ENCODE measurements at regions not wholly inside any gene's neighbourhood (a gene's known extent, or its start where the extent isn't known, plus 50 kb on each side); places are given as distances from the start of the nearest gene placed in this dataset.

DNA sequence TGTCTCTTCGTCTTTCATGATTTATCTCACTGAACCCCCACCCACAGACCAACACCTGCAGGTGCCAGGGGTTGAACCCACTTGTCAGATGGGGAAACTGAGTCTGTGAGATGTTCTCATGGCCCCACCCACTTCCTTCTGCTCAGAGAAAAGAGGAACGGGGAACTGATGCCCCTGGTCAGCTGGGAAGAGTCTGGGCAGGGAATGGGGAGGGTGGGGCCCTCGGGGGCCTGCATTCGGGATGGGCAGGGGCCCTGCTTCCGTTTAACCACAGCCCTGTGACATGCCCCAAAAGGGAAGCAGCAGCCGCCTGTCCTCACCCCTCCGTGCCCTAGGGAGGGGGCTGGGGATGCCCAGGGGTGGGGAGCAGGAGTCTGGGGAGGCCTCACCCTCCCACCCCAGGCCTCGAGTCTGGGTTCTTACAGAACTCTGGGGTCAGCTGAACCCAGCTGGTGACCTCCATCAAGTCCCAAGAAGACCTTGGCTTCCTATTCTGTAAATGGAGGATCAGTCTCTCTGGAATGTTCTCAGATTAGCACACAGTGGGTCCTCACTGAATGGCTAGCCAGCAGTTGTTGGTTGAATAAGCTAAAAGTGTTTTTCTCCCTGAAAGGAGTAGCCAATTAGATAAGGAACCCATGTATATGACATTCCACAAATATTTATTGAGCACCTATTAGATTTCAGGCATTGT, 81.5 kb downstream of the CEBPB start:
- TF ChIP-seq, protein P1, sequence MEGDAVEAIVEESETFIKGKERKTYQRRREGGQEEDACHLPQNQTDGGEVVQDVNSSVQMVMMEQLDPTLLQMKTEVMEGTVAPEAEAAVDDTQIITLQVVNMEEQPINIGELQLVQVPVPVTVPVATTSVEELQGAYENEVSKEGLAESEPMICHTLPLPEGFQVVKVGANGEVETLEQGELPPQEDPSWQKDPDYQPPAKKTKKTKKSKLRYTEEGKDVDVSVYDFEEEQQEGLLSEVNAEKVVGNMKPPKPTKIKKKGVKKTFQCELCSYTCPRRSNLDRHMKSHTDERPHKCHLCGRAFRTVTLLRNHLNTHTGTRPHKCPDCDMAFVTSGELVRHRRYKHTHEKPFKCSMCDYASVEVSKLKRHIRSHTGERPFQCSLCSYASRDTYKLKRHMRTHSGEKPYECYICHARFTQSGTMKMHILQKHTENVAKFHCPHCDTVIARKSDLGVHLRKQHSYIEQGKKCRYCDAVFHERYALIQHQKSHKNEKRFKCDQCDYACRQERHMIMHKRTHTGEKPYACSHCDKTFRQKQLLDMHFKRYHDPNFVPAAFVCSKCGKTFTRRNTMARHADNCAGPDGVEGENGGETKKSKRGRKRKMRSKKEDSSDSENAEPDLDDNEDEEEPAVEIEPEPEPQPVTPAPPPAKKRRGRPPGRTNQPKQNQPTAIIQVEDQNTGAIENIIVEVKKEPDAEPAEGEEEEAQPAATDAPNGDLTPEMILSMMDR (IDR thresholded peaks at IDR 0.05; ENCODE audit: low read depth, low read length): no peak
- no peaks in the 10 kb centered on the region for H3K27me3 ChIP-seq (ENCODE audit: insufficient read depth, low read depth, severe bottlenecking)
- H3K36me3 ChIP-seq: no peaks in the 10 kb centered on the region
- no peak for DNase-seq
- H3K9me3 ChIP-seq (ENCODE audit: severe bottlenecking): no peaks in the 10 kb centered on the region
- no peak overlapping the region for H3K4me3 ChIP-seq (ENCODE audit: low read depth, low read length)
- H3K27ac ChIP-seq: no peak overlapping the region

DNA sequence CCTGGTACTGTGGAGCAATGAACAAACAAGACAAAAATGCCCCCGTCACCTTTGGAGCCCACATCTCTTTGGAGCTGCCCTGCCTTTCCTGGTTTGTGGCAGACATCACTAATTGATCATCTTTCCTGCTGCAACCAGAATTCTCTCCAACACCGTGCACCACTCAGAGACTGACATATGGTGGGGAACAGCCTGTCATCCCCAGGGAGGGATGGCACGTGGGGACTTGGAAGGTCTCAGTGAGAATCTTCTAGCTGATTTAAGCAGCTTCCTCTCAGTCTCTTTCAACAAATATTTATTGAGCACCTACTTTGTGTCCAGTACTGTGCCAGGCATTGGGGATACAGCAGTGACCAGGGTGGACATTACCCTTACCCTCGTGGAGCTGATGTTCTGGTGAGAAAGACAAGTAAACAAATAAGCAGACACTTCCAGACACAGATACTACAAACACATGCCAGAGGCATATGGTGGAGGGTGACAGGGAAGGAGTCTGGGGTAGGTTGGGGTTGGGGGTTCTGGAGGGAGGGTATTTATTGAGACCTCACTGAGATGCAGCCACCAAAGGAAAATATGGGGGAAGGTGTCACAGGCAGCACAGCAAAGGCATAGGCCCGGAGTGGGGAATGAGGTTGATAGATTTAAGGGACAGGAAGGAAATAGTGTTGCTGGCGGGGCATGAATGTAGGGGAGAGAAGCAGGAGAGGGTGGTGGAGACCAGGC, 82.3 kb downstream of the CEBPB start:
- Histone ChIP-seq H3K27ac (no peak overlapping the region), H3K27me3 (ENCODE audit: insufficient read depth, low read depth, severe bottlenecking) (no peaks in the 10 kb centered on the region), H3K4me3 (ENCODE audit: low read depth, low read length) (no peak overlapping the region), H3K9me3 (ENCODE audit: severe bottlenecking) (no peaks in the 10 kb centered on the region), H3K36me3 (no peaks in the 10 kb centered on the region)
- DNase-seq: no peak
- TF ChIP-seq, protein P1 (IDR thresholded peaks at IDR 0.05; ENCODE audit: low read depth, low read length): no peak

DNA sequence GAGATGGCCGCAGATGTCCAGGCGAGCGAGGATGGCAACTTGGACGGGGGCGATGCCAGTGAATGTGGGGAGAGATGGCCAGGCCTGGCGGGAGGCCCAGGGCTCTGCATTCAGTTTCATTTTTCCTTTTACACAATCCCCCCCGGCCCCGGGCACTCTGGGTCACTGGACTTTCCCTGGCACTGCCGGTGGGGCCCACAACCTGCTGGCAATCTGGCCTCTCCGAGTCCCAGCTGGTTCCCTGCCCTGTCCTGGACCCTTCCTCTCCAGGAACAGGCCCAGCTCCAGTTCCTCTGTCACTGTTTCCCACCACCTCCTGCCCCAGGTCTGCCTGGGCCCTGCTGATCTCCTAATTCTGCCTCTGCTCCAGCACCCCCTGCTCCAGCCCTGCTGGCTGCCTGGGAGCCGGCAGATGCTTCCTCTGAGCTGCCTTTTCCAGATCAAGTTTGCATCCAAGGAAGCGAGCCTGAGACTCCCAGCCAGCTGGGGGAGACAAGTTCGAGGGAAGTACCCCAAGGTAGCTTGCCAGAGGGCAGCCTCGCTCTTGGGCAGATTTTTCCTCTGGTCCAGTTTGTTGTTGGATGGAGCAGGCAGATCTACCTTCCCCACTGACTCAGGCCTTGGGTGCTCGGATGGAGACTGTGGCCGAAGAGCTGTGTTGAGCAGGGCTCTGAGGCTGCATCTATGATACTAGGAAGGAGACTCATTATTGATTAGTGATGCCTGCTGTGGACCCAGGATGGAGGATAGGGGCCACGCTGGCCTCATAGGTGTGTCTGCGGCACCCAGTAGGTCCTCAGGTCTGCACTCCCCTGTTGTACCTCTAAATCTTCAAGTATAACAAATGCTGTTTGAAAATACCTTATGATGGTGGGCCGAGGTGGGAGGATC, 83.2 kb downstream of the CEBPB start:
- Histone ChIP-seq H3K27me3 (ENCODE audit: insufficient read depth, low read depth, severe bottlenecking) (no peaks in the 10 kb centered on the region), H3K36me3 (no peaks in the 10 kb centered on the region), H3K4me3 (ENCODE audit: low read depth, low read length) (no peak overlapping the region), H3K27ac (no peak overlapping the region), H3K9me3 (ENCODE audit: severe bottlenecking) (no peaks in the 10 kb centered on the region)
- DNase-seq: no peak
- TF ChIP-seq, protein P1 (IDR thresholded peaks at IDR 0.05; ENCODE audit: low read depth, low read length): no peak

DNA sequence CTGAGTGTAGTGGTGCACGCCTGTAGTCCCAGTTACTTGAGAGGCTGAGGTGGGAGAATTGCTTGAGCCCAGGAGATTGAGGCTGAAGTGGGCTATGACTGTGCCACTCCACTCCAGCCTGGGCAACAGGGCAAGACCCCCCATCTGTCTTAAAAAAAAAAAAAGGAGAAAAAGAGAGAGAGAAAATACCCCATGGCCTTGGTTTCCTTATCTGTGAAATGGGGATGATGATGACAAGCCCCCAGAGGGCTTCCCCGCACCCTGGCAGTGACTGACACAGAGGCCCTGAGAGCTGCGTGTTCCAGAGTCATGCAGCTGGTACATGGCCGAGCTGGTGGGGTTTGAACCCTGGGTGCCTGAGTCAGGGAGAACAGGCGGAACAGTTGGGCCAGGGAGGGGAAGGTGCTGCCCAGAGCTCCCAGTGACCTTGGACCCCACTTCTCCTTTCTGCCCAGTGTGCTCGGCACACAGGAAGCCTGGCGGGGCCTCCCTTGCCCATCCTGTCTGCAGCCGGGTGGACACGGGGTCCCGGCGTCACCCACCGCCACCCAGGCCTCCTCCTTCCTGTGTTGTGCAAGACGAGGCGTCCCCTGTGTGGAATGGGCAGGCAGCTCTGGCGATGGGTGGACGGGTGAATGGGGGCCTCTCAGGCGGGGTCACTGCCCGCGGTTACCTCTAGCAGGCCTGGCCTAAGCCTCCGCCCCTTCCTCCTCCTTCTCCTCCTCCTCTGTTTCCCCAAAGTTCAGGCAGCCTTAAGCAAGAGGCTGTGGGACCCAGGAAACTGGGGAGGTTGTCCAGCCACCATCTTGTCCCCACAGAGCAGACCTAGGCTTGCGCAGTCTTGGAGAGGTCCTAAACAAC, 84.2 kb downstream of the CEBPB start:
- Histone ChIP-seq H3K36me3 (no peaks in the 10 kb centered on the region), H3K27me3 (ENCODE audit: insufficient read depth, low read depth, severe bottlenecking) (no peaks in the 10 kb centered on the region), H3K4me3 (ENCODE audit: low read depth, low read length) (no peak overlapping the region), H3K9me3 (ENCODE audit: severe bottlenecking) (no peaks in the 10 kb centered on the region), H3K27ac (no peak overlapping the region)
- TF ChIP-seq, protein P1 (IDR thresholded peaks at IDR 0.05; ENCODE audit: low read depth, low read length): no peak
- DNase-seq: no peak
